Astrocyte (in vitro differentiated cells and primary cell): ENCODE measurements at regions not wholly inside any gene's neighbourhood (a gene's known extent, or its start where the extent isn't known, plus 50 kb on each side); places are given as distances from the start of the nearest gene placed in this dataset.

ENCODE experiments used
- DNase-seq: peaks from one replicate; pipeline ENCODE4 v3.0.0-alpha.2; 2010; ENCODE audit warnings: low read depth
- FAIRE-seq: peaks from 2 replicates; lab custom pipeline; 2011; peaks lifted over from hg19 to GRCh38; lab: Jason Lieb, UNC
- H2AFZ ChIP-seq: 2 replicates; pipeline ENCODE4 v1.6.0; 2012; ENCODE audit warnings: low read depth, low read length, inconsistent platforms
- H3K27ac ChIP-seq: 2 replicates; pipeline ENCODE4 v1.5.1; 2011; ENCODE audit warnings: low read depth, low read length, inconsistent platforms
- H3K27me3 ChIP-seq: 2 replicates; pipeline ENCODE4 v1.6.0; 2011; ENCODE audit warnings: low read length, inconsistent platforms; ENCODE audit not compliant: insufficient read depth
- H3K36me3 ChIP-seq: 2 replicates; pipeline ENCODE4 v1.5.1; 2011; ENCODE audit warnings: low read length, inconsistent platforms; ENCODE audit not compliant: insufficient read depth
- H3K4me1 ChIP-seq: 2 replicates; pipeline ENCODE4 v1.5.1; 2011; ENCODE audit warnings: low read length, inconsistent platforms; ENCODE audit not compliant: insufficient read depth
- H3K4me2 ChIP-seq: 2 replicates; pipeline ENCODE4 v1.6.0; 2012; ENCODE audit warnings: low read length, inconsistent platforms
- H3K4me3 ChIP-seq: 2 replicates; pipeline ENCODE4 v1.5.1; 2011; ENCODE audit warnings: low read depth, mild to moderate bottlenecking, low read length, inconsistent platforms; ENCODE audit not compliant: insufficient read depth
- H3K79me2 ChIP-seq: 2 replicates; pipeline ENCODE4 v1.6.0; 2012; ENCODE audit warnings: mild to moderate bottlenecking, low read length, inconsistent platforms; ENCODE audit not compliant: insufficient read depth
- H3K9ac ChIP-seq: 2 replicates; pipeline ENCODE4 v1.6.0; 2012; ENCODE audit warnings: mild to moderate bottlenecking, low read length, inconsistent platforms
- H3K9me3 ChIP-seq: 2 replicates; pipeline ENCODE4 v1.5.1; 2012; ENCODE audit warnings: low read depth, mild to moderate bottlenecking, low read length, inconsistent platforms; ENCODE audit not compliant: insufficient read depth
- H4K20me1 ChIP-seq: 2 replicates; pipeline ENCODE4 v1.6.0; 2012; ENCODE audit warnings: low read length, inconsistent platforms; ENCODE audit not compliant: insufficient read depth
- H3K27ac Mint-ChIP-seq: one replicate; pipeline ENCODE4 v1.8.0; 2021; ENCODE audit warnings: mild to moderate bottlenecking, mixed read lengths; ENCODE audit not compliant: unreplicated experiment
- H3K27me3 Mint-ChIP-seq: one replicate; pipeline ENCODE4 v1.8.0; 2021; ENCODE audit warnings: low read depth, mixed read lengths; ENCODE audit not compliant: unreplicated experiment
- H3K36me3 Mint-ChIP-seq: one replicate; pipeline ENCODE4 v1.8.0; 2021; ENCODE audit warnings: low read depth, mixed read lengths; ENCODE audit not compliant: unreplicated experiment
- H3K4me1 Mint-ChIP-seq: one replicate; pipeline ENCODE4 v1.8.0; 2021; ENCODE audit warnings: low read depth, mixed read lengths; ENCODE audit not compliant: unreplicated experiment
- H3K4me3 Mint-ChIP-seq: one replicate; pipeline ENCODE4 v1.8.0; 2021; ENCODE audit warnings: mild to moderate bottlenecking, moderate library complexity, mixed read lengths; ENCODE audit not compliant: unreplicated experiment
- H3K9me3 Mint-ChIP-seq: one replicate; pipeline ENCODE4 v1.8.0; 2021; ENCODE audit warnings: mild to moderate bottlenecking, mixed read lengths; ENCODE audit not compliant: unreplicated experiment
- CTCF ChIP-seq: IDR thresholded peaks from 2 replicates; pipeline ENCODE4 v1.5.1; 2011; ENCODE audit warnings: low read depth, mild to moderate bottlenecking, inconsistent platforms, low read length, moderate library complexity; ENCODE audit not compliant: insufficient read depth
- EZH2 ChIP-seq: IDR thresholded peaks from 2 replicates; pipeline ENCODE4 v1.6.1; 2012; ENCODE audit warnings: mild to moderate bottlenecking, low read length, inconsistent platforms; ENCODE audit not compliant: insufficient read depth

- Histone ChIP-seq H4K20me1 (no peaks in the 10 kb centered on the region), H3K36me3 (no peaks in the 10 kb centered on the region), H3K4me2 (no peak overlapping the region), H3K27me3 (no peaks in the 10 kb centered on the region), H3K27ac (no peak overlapping the region), H2AFZ (no peak overlapping the region), H3K4me3 (no peak overlapping the region), H3K79me2 (no peaks in the 10 kb centered on the region), H3K4me1 (no peaks in the 10 kb centered on the region), H3K9ac (no peak overlapping the region), H3K9me3 (no peaks in the 10 kb centered on the region)
- DNase-seq (no peak), FAIRE-seq (no peak)
- Mint-ChIP-seq H3K4me3 (no peak overlapping the region), H3K36me3 (no peaks in the 10 kb centered on the region), H3K27me3 (peaks cover 5% of the 10 kb centered on the region), H3K9me3 (no peaks in the 10 kb centered on the region), H3K4me1 (no peaks in the 10 kb centered on the region), H3K27ac (no peak overlapping the region)
- TF ChIP-seq EZH2 (no peak), CTCF (no peak)
These were observed 617.3 kb upstream of the GOT2 start for GRCh38 chr16:59351305-59351903.

DNA sequence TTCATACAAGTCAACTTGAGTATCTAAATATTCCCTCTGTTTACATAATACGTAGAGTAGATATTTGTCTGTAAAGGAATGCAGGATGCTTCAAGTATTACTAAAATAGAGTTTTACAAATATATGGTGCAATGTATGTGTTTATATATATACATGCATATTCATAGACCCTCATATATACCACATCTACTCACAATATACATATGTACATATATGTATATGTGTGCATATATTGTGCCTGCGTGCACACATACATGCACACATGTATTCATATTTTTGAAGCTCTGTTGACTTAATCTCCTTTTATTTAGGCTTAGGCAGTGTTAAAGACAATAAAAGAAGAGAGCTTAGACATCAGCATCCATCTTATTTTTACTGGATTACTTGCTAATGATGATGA is 616.6 kb upstream of the GOT2 start:
- TF ChIP-seq EZH2 (no peak), CTCF (no peak)
- no peak overlapping the region for H3K4me2 ChIP-seq
- H3K36me3 ChIP-seq, result no peaks in the 10 kb centered on the region
- H3K27ac ChIP-seq, result no peak overlapping the region
- H3K27me3 Mint-ChIP-seq, result peaks cover 5% of the 10 kb centered on the region
- no peak for FAIRE-seq
- H3K4me1 ChIP-seq, result no peaks in the 10 kb centered on the region
- H3K4me1 Mint-ChIP-seq, result no peaks in the 10 kb centered on the region
- DNase-seq, result no peak
- H3K9ac ChIP-seq, result no peak overlapping the region
- no peaks in the 10 kb centered on the region for H3K9me3 ChIP-seq
- H3K36me3 Mint-ChIP-seq, result no peaks in the 10 kb centered on the region
- H3K4me3 Mint-ChIP-seq, result no peak overlapping the region
- no peaks in the 10 kb centered on the region for H3K27me3 ChIP-seq
- no peaks in the 10 kb centered on the region for H3K9me3 Mint-ChIP-seq
- no peaks in the 10 kb centered on the region for H4K20me1 ChIP-seq
- no peak overlapping the region for H3K4me3 ChIP-seq
- no peak overlapping the region for H2AFZ ChIP-seq
- no peak overlapping the region for H3K27ac Mint-ChIP-seq
- H3K79me2 ChIP-seq, result no peaks in the 10 kb centered on the region

DNA sequence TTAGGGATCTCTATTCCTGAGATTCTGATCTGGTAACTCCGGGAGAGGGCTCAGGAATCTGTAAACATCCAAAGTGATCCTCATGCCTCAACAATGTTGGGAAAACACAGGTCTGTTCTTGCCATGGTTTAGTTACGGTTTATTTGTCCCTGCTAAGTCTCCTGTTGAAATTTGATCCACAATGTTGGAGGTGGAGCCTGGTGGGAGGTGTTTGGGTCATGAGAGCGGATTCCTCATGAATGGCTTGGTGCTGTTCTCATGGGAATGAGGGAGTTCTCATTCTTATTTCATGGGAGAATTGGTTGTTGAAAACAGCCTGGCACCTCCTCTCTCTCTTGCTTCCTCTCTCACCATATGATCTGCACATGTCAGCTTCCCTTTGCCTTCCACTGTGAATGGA is 608.6 kb upstream of the GOT2 start:
- H3K27me3 Mint-ChIP-seq, result peaks cover 15% of the 10 kb centered on the region
- Histone ChIP-seq H3K36me3 (no peaks in the 10 kb centered on the region), H3K4me3 (no peak overlapping the region), H3K27ac (no peak overlapping the region), H3K9me3 (no peaks in the 10 kb centered on the region), H3K4me2 (no peak overlapping the region), H4K20me1 (no peaks in the 10 kb centered on the region), H3K79me2 (no peaks in the 10 kb centered on the region), H3K4me1 (no peaks in the 10 kb centered on the region), H3K9ac (no peak overlapping the region), H3K27me3 (no peaks in the 10 kb centered on the region), H2AFZ (no peak overlapping the region)
- no peaks in the 10 kb centered on the region for H3K36me3 Mint-ChIP-seq
- H3K4me1 Mint-ChIP-seq, result no peaks in the 10 kb centered on the region
- H3K27ac Mint-ChIP-seq, result no peak overlapping the region
- no peaks in the 10 kb centered on the region for H3K9me3 Mint-ChIP-seq
- no peak for FAIRE-seq
- no peak for DNase-seq
- TF ChIP-seq CTCF (no peak), EZH2 (no peak)
- no peak overlapping the region for H3K4me3 Mint-ChIP-seq
